Kidney epithelial cell (primary cell): ENCODE measurements at regions not wholly inside any gene's neighbourhood (a gene's known extent, or its start where the extent isn't known, plus 50 kb on each side); places are given as distances from the start of the nearest gene placed in this dataset.

Experiments
- DNase-seq: peaks from one replicate; pipeline ENCODE4 v3.0.0-alpha.2; 2010; ENCODE audit warnings: low read depth
- H3K27me3 ChIP-seq: 2 replicates; pipeline ENCODE4 v1.6.0; 2011; ENCODE audit warnings: low read length; ENCODE audit not compliant: control insufficient read depth, insufficient read depth
- H3K36me3 ChIP-seq: 2 replicates; pipeline ENCODE4 v1.5.1; 2011; ENCODE audit warnings: low read length; ENCODE audit not compliant: control insufficient read depth, insufficient read depth
- H3K4me3 ChIP-seq: 2 replicates; pipeline ENCODE4 v1.5.1; 2011; ENCODE audit warnings: low read depth, mild to moderate bottlenecking, control low read depth, low read length
- TF ChIP-seq, protein P1 (sequence below): IDR thresholded peaks from 2 replicates; pipeline ENCODE4 v1.5.1; 2011; ENCODE audit warnings: mild to moderate bottlenecking, moderate library complexity, low read length, control low read depth, inconsistent platforms; ENCODE audit not compliant: insufficient read depth, poor library complexity, severe bottlenecking

DNA sequence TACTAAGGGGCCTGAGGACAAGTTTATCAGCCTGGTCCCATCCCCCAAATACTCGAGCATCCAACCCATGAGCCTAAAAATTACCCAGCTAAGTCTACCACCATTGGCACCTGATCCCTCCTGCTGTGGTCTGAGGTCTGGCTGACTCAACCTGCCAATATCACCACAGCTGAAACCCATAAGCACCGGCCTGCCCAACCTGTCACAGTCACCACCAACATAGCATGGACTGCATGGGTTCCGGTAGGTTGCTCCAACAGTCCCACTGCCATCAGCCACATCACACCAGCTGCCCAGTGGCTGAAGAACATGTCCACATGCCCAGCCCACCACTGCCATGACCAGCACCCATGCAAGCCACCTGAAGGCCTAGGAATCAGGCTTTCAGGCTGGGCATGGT lies 495.0 kb downstream of the PRELID2 start:
- Histone ChIP-seq H3K27me3 (no peaks in the 10 kb centered on the region), H3K36me3 (no peaks in the 10 kb centered on the region)
- TF ChIP-seq, protein P1, sequence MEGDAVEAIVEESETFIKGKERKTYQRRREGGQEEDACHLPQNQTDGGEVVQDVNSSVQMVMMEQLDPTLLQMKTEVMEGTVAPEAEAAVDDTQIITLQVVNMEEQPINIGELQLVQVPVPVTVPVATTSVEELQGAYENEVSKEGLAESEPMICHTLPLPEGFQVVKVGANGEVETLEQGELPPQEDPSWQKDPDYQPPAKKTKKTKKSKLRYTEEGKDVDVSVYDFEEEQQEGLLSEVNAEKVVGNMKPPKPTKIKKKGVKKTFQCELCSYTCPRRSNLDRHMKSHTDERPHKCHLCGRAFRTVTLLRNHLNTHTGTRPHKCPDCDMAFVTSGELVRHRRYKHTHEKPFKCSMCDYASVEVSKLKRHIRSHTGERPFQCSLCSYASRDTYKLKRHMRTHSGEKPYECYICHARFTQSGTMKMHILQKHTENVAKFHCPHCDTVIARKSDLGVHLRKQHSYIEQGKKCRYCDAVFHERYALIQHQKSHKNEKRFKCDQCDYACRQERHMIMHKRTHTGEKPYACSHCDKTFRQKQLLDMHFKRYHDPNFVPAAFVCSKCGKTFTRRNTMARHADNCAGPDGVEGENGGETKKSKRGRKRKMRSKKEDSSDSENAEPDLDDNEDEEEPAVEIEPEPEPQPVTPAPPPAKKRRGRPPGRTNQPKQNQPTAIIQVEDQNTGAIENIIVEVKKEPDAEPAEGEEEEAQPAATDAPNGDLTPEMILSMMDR: no peak

DNA sequence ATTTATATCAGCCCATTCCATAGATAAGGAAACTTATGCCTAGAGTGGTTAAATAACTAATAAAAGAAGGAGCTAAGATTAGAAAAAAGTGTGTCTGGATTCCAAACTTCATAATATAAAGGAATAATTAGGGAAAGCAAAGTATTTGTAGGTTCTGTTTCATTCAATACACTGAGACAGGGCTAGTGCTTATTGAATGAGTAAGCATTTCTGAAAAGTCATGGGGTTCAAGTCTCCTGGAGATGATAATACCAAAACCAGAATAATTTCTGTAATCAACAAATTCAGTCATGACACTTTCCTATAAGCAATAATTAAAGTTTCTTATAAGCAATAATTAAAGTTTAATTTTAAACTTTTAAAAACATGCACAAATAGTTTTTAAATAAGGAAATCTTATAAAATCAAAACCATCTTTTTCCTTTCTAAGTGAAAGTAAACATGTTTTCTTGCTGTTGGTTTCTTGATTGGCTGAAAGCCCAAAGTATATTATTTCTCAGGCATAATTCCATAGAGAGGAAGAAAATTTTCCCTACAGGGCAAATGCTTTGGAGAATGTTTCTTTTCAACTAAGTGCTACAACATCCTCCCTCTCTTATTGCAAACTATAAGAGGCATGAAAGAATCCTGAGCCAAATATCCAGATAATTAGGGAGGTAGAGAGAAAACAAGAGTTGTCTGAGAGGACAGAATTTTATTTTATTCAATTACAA lies 510.2 kb downstream of the PRELID2 start:
- TF ChIP-seq, protein P1: no peak
- no peaks in the 10 kb centered on the region for H3K36me3 ChIP-seq
- DNase-seq: no peak
- no peaks in the 10 kb centered on the region for H3K27me3 ChIP-seq
- no peak overlapping the region for H3K4me3 ChIP-seq

More for the DNA sequence above, 495.0 kb downstream of the PRELID2 start:
- no peak overlapping the region for H3K4me3 ChIP-seq
- DNase-seq: no peak

DNA sequence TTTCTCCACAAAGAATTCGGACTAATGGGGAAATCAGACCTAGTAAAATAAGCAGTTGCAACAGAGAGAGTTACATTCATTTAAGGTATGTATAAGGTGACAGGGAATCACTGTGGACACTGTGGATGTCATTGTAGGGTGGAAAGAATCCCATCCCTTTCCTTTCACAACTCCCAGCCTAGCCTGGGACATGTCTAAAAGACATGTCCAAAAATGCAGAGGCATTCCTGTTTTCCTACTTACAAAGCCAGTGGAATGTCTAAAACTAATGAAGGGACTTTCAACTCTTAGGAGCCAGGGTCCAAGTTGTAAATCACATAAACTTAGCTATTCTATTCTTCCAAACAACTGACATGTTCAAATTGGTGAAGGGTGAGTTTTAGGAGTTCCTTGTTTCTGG lies 511.0 kb downstream of the PRELID2 start:
- Histone ChIP-seq H3K27me3 (no peaks in the 10 kb centered on the region), H3K36me3 (no peaks in the 10 kb centered on the region), H3K4me3 (no peak overlapping the region)
- no peak for DNase-seq
- TF ChIP-seq, protein P1: no peak

DNA sequence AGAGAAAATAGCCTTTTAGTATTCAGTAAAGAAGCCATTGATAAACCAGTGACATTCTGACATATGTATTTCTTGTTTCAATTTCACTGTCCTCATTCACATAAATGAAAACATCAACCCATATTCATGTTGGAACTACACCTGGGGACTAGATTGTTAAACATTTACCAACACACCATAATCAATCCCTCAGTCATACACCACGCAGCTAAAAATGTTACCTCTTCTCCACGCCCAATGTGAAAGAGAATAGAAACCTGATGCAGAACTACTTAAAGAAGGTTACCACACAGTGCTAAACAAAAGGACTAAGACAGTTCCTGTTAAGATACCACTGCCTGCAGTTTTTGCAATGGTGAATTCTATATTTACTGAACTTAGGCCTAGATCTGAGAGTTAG lies 518.9 kb downstream of the PRELID2 start:
- Histone ChIP-seq H3K27me3 (no peaks in the 10 kb centered on the region), H3K36me3 (no peaks in the 10 kb centered on the region), H3K4me3 (no peak overlapping the region)
- DNase-seq: no peak
- TF ChIP-seq, protein P1: no peak

DNA sequence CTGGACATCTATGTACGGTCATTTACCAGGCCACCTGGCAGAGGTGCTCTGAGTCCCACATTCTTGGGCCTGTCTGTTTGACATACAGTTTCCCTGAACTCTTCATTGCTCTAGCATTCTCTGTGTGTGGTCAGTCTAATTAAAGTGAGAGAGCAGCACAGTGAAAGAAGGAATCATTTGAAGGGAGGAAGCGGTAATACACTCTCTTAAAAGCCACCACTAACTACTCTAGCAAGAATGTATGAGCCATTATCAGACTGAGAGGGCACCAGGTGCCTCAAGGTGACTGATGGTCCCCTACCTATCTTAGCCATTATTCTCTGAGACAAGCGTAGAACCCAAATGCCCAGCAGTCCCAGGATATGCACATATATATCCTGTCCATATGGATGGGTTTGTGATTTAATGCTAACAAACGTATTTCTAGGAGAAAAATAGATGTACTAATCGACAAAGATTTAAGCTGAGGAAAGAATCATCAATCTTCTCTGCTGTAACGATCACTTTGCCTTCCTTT lies 527.2 kb downstream of the PRELID2 start:
- no peak overlapping the region for H3K4me3 ChIP-seq

More for the DNA sequence above, 527.2 kb downstream of the PRELID2 start:
- no peak for DNase-seq
- Histone ChIP-seq H3K27me3 (no peaks in the 10 kb centered on the region), H3K36me3 (no peaks in the 10 kb centered on the region)
- TF ChIP-seq, protein P1: no peak
